CD4-positive, alpha-beta T cell treated with Interleukin-10 for 1 hour (primary cell): ENCODE measurements at regions not wholly inside any gene's neighbourhood (a gene's known extent, or its start where the extent isn't known, plus 50 kb on each side); places are given as distances from the start of the nearest gene placed in this dataset.
"Not testable (repeated sequence)": the region's sequence is repeated elsewhere in the genome, so short reads cannot be mapped to it uniquely, and the experiment has no call there.

Source experiments
- DNase-seq: peaks from one replicate; pipeline ENCODE4 v3.0.0-alpha.2; 2020

DNA sequence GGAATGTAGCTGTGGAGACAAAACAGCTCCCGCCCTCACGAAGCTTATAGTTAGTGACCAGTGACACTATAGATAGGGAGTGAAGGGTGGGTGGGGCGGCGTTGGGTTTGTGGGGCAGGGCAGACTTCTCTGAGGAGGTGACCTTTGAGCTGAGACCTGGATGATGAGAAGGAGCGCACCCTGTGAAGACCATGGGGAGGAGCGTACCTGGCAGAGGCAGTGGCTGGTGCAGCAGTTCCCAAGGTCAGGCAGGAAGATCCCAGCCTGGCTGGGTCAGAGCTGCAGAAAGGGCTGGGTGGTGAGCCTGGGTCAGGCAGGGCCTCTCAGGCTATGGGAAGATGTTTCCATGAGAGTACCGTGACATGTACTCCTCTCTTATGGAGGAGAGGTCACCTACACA lies 135.0 kb upstream of the RCN1 start:
- DNase-seq = no peak

GRCh38 chr11:31953803-31954327 lies 137.0 kb upstream of the RCN1 start:
- no peak for DNase-seq

DNA sequence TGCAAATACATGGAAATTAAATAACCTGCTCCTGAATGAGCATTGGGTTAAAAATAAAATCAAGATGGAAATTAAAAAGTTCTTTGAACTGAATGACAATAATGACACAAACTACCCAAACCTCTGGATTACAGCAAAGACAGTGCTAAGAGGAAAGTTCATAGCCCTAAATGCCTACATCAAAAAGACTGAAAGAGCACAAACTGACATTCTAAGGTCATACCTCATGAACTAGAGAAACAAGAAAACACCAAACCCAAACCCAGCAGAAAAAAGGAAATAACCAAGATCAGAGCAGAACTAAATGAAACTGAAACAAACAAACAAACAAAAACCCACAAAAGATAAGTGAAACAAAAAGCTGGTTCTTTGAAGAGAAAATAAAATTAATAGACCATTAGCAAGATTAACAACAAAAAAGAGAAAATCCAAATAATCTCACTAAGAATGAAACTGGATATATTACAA lies 138.6 kb upstream of the PAX6 start:
- not testable (repeated sequence) for DNase-seq

- DNase-seq = no peak
Observed at GRCh38 chr11:31947051-31947450, 135.9 kb upstream of the PAX6 start.

GRCh38 chr11:31943056-31943780 lies 132.1 kb upstream of the PAX6 start:
- DNase-seq = peak; percentile 3

DNA sequence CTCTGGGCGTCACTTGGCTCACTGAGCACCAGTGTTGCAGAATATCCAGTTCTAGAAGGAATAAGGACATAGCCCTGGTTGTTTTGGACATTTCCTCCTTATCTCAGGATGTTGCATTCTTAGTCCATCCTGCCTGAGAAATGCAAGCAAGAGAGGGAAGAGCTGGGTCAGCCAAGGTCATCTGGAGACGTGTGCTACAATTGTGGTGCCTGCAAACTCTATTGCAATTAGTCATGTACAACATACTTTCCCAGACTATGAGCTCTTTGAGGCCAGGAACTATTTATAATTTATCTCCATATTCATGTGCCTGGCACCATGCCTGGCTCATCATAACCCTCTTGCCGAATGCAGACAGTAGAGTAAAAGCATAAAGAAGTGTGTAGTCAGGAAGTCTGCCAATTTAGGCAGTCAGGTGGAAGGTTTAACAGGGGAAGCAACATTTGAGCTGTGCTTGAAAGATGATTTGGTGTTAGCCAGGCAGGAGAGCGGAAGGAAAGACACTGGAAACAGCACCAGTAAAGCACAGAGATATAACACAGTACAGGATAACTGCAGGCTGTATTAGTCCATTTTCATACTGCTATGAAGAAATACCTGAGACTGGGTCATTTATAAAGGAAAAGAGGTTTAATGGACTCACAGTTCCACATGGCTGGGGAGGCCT lies 129.4 kb upstream of the PAX6 start:
- DNase-seq = no peak

GRCh38 chr11:31939004-31939403 lies 127.9 kb upstream of the PAX6 start:
- DNase-seq = no peak

DNA sequence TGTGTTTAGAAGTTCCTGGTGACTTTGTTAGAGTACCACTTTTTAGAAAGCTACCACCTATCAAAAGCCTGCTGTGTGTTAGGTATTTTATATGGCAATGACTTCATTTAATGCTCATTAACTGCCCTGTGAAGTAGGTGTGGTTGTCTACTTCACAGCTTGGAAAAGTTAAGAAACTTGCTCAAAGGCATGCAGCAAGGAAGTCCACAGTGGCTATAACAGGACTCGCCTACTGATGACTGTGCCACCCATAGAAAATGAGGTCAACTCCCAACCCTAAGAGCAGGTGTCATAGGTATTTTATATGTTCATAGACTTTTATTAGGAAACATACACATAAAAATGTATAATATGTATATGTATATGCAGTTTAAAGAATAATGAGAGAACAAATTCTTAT lies 125.2 kb upstream of the PAX6 start:
- DNase-seq = no peak

DNA sequence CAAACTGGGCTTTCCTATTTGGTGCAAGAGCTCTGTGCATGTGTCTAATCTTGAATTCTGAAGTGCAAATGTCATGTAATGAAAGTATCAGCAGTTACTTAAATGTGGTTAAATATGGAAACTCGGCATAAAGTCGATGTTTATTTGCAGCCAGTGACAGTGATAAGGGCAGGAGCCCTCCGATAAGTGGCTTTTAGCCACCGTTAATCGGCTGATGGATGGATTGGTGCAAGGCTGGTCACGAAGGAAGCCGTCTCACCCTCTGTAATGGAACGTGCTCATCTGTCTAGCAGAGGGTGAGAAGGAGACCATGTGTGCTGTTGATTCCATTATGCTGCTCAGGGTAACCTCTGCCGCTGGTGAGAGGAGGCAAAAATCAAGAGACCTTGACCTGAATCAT lies 121.8 kb upstream of the PAX6 start:
- no peak for DNase-seq

- DNase-seq = no peak
Observed at GRCh38 chr11:31927982-31928381, 116.9 kb upstream of the PAX6 start.

DNA sequence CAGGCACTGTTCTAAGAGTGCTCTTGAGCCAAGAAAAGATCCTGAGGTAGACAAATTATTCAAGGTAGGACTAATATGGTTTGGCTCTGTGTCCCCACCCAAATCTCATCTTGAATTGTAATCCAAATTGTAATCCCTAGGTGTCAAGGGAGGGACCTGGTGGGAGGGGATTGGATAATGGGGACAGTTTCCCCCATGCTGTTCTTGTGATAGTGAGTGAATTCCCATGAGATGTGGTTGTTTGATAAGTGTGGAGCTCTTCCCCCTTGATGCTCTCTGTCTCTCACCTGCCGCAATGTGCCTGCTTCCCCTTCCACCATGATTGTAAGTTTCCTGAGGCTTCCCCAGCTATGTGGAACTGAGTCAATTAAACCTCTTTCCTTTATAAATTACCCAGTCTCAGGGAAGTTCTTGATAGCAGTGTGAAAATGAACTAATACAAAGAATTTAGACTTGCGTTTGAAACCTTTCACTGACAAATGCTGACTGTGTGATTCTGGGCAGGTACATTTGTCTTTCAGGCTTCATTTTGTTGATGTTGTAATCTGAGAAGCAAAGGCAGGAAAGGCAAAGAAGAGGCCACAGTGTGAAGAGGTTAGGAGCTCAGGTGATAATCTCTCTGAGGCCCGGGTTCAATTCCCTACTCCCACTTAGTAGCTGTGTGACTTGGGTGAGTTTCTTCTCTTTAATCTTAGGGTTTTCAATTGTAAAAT lies 115.8 kb upstream of the PAX6 start:
- DNase-seq = no peak

GRCh38 chr11:31926106-31926505 lies 115.0 kb upstream of the PAX6 start:
- DNase-seq = no peak

- DNase-seq = no peak
Observed at GRCh38 chr11:31922450-31922849, 111.3 kb upstream of the PAX6 start.

DNA sequence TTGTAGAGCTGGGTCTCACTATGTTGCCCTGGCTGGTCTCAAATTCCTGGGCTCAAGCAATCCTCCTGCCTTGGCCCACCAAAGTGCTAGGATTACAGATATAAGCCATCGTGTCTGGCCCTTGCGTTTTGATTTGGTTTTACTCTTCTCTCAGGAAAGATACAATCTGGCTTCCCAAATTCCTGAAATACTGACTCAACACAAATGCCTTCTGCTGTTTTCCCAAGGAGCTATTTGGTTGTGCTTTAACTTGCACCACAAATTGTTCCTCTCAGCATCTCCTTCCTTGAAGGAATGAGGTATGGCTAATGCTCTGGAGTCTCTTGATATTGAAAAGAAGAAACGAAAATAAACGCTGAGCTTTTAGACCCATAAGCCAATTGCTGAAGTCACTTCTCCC lies 110.0 kb upstream of the PAX6 start:
- DNase-seq = no peak

GRCh38 chr11:31919175-31919574 lies 108.1 kb upstream of the PAX6 start:
- DNase-seq = no peak

GRCh38 chr11:31915867-31916266 lies 104.7 kb upstream of the PAX6 start:
- DNase-seq = no peak

DNA sequence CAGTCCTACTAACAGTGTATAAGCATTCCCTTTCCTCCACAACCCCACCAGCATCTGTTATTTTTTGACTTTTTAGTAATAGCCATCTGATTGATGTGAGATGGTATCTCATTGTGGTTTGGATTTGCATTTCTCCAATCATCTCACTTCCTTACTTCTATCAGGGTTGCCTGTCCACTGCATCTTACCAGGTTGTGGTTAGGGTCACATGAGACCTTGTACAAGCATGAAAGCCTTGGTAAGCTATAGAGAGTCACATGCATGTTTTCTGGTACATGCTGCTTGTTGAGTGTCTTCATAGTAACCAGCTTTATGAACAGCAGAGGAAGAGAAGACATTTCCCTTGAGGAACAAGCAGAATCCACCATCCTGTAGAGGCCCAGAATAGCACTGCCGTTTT lies 102.9 kb upstream of the PAX6 start:
- no peak for DNase-seq

GRCh38 chr11:31912808-31913207 lies 101.7 kb upstream of the PAX6 start:
- no peak for DNase-seq

GRCh38 chr11:31910950-31911576 lies 99.9 kb upstream of the PAX6 start:
- no peak for DNase-seq

- no peak for DNase-seq
Observed at GRCh38 chr11:31903225-31904074, 92.3 kb upstream of the PAX6 start.

DNA sequence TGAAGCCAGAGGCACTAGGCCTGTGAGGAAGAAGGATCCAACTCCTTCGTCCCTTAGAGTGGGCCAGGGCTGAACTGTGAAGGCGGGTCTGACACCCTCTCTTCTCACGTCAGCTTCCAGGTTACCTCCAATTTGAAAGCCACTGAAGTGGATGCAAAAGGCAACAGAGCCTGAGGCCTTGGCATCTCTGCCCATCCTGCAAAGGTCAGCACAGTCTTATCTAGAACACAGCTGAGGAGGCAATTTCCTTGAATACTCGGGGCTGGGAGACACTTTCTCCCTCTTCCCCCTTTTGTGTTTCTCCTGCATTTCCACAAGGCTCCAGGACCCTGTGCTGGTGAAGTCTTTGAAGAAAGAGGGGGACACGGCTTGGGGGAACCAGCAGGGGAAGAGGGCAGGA lies 91.6 kb upstream of the PAX6 start:
- no peak for DNase-seq

GRCh38 chr11:31895926-31896325 lies 84.8 kb upstream of the PAX6 start:
- DNase-seq = no peak
